ENCODE measurements at regions not wholly inside any gene's neighbourhood (a gene's known extent, or its start where the extent isn't known, plus 50 kb on each side); places are given as distances from the start of the nearest gene placed in this dataset.
"Not testable (repeated sequence)": the region's sequence is repeated elsewhere in the genome, so short reads cannot be mapped to it uniquely, and the experiment has no call there.

GRCh38 chr7:94146408-94146807 is 142.3 kb upstream of the BET1 start:
- peak; percentile 71 for DNase-seq
- TF ChIP-seq, protein P1, sequence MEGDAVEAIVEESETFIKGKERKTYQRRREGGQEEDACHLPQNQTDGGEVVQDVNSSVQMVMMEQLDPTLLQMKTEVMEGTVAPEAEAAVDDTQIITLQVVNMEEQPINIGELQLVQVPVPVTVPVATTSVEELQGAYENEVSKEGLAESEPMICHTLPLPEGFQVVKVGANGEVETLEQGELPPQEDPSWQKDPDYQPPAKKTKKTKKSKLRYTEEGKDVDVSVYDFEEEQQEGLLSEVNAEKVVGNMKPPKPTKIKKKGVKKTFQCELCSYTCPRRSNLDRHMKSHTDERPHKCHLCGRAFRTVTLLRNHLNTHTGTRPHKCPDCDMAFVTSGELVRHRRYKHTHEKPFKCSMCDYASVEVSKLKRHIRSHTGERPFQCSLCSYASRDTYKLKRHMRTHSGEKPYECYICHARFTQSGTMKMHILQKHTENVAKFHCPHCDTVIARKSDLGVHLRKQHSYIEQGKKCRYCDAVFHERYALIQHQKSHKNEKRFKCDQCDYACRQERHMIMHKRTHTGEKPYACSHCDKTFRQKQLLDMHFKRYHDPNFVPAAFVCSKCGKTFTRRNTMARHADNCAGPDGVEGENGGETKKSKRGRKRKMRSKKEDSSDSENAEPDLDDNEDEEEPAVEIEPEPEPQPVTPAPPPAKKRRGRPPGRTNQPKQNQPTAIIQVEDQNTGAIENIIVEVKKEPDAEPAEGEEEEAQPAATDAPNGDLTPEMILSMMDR (IDR thresholded peaks at IDR 0.05; ENCODE audit: low read depth, low read length, missing control alignments) = no peak
- H3K4me3 ChIP-seq (ENCODE audit: low read depth, low read length) = no peak overlapping the region
- in situ Hi-C loops (cut with HindIII; ENCODE audit: low pct_ligation_motif_present, low sequenced_read_pairs) = no loop called here
- H3K36me3 ChIP-seq (replicated peaks) = no peaks in the 10 kb centered on the region
- no peaks in the 10 kb centered on the region for H3K27me3 ChIP-seq (replicated peaks)
- peak overlapping the region; percentile 89 for H3K27ac ChIP-seq

DNA sequence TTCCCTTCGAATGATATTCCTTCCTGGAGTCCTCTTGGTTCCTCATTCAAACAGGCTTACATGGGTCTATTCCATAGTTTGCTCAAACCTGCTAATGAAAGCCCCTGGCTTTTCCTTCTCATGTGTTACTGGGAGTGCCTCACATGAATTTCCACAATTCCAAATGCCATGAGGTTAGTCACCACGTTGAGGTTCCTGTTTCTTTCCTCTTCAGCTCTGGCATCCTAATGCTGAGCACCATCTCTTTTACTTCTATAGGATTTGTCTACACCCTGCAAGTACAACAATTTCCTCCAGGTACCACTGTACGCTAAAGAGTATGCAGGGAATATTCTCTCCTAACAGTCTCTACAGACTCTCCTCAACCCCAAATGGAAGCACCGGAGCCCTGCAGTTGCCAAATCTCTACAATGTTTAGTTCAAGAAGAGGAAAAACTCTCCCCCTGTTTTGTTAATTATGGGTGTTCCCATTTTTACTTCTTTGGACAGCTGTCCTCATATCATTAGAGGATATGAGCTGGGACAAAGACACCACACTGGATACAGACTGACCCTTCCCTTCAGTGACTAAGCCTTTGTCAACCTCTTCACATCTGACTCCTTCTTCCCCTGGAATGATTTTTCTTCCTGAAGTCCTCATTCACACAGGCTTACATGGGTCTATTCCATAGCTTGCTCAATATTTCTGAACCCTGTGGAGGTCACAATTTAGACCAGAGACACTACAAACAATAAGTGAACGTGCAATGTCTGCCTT is 145.8 kb upstream of the BET1 start:
- H3K27me3 ChIP-seq (replicated peaks) = no peaks in the 10 kb centered on the region
- no peaks in the 10 kb centered on the region for H3K36me3 ChIP-seq (replicated peaks)
- DNase-seq = no peak
- TF ChIP-seq, protein P1 (IDR thresholded peaks at IDR 0.05; ENCODE audit: low read depth, low read length, missing control alignments) = no peak
- no peak overlapping the region for H3K27ac ChIP-seq
- H3K4me3 ChIP-seq (ENCODE audit: low read depth, low read length) = no peak overlapping the region
- in situ Hi-C loops (cut with HindIII; ENCODE audit: low pct_ligation_motif_present, low sequenced_read_pairs) = no loop called here

DNA sequence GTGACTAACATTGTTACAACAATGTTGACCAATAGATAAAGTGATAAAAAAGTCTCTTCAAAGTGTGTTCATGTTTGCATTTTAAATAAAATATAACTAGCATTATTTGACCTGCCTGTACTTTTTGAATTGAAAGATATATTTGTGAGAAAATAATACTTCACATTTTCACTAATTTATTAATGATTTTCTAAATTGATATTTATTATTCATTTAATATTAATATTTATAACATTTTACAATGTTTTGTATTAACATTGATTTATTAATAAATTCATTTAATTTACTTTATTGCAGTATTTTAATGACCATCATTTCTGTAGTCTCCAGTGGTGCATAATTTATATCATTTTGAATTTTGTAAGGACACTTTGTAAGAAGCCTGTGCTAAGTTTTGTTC is 150.0 kb upstream of the BET1 start:
- in situ Hi-C loops (cut with HindIII; ENCODE audit: low pct_ligation_motif_present, low sequenced_read_pairs) = no loop called here
- no peak overlapping the region for H3K27ac ChIP-seq
- DNase-seq = no peak
- TF ChIP-seq, protein P1 (IDR thresholded peaks at IDR 0.05; ENCODE audit: low read depth, low read length, missing control alignments) = no peak
- no peaks in the 10 kb centered on the region for H3K36me3 ChIP-seq (replicated peaks)
- H3K4me3 ChIP-seq (ENCODE audit: low read depth, low read length) = no peak overlapping the region
- H3K27me3 ChIP-seq (replicated peaks) = no peaks in the 10 kb centered on the region

- H3K36me3 ChIP-seq (replicated peaks) = no peaks in the 10 kb centered on the region
- H3K4me3 ChIP-seq (ENCODE audit: low read depth, low read length) = no peak overlapping the region
- no peak for DNase-seq
- no peaks in the 10 kb centered on the region for H3K27me3 ChIP-seq (replicated peaks)
- in situ Hi-C loops (cut with HindIII; ENCODE audit: low pct_ligation_motif_present, low sequenced_read_pairs) = no loop called here
- TF ChIP-seq, protein P1 (IDR thresholded peaks at IDR 0.05; ENCODE audit: low read depth, low read length, missing control alignments) = no peak
- H3K27ac ChIP-seq = no peak overlapping the region
Observed at GRCh38 chr7:94154858-94155257, 150.7 kb upstream of the BET1 start.

GRCh38 chr7:94157659-94158306 is 153.6 kb upstream of the BET1 start:
- in situ Hi-C loops (cut with HindIII; ENCODE audit: low pct_ligation_motif_present, low sequenced_read_pairs); H3K36me3 ChIP-seq (replicated peaks); H3K4me3 ChIP-seq (ENCODE audit: low read depth, low read length); H3K27me3 ChIP-seq (replicated peaks): not testable (repeated sequence)
- peak; percentile 41 for DNase-seq
- H3K27ac ChIP-seq = peak overlapping the region; percentile 20

DNA sequence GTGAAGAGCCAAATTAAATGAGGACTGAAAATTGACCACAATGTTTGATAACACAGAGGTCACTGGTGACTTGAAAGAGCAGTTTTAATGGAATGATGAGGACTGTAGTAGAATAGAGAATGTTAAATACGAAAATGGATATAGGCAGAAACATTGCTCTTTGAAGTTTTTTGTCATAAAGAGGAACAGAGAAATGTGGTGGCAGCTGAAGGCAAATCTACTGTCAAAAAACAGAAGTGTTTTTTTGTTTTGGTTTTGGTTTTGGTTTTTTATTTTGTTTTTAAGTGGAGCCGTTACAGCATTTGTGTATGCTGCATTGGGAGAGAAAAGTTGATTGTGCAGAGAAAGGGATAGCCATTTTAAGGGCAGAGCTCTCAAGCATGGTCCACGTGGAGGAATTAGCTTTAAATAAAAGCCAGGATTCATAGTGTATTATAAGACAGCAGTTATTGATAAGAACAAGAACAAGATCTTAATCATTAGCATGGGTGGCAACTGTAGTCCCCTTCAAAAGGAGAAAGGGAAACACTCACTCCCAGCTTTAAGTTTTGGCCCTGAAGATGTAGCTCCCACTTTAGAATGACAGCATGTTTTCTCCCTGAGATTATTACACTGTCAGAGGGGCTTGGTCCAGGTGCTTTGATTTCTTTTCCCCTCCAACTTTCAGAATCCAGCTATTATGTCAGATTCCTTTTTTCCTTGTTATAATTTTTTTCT is 156.7 kb upstream of the BET1 start:
- DNase-seq = no peak
- Histone ChIP-seq H3K36me3 (replicated peaks) (no peaks in the 10 kb centered on the region), H3K27ac (no peak overlapping the region), H3K27me3 (replicated peaks) (no peaks in the 10 kb centered on the region), H3K4me3 (ENCODE audit: low read depth, low read length) (no peak overlapping the region)
- in situ Hi-C loops (cut with HindIII; ENCODE audit: low pct_ligation_motif_present, low sequenced_read_pairs) = no loop called here
- TF ChIP-seq, protein P1 (IDR thresholded peaks at IDR 0.05; ENCODE audit: low read depth, low read length, missing control alignments) = no peak

Data from brain microvascular endothelial cell (primary cell).